ENCODE measurements at regions not wholly inside any gene's neighbourhood (a gene's known extent, or its start where the extent isn't known, plus 50 kb on each side); places are given as distances from the start of the nearest gene placed in this dataset.

DNA sequence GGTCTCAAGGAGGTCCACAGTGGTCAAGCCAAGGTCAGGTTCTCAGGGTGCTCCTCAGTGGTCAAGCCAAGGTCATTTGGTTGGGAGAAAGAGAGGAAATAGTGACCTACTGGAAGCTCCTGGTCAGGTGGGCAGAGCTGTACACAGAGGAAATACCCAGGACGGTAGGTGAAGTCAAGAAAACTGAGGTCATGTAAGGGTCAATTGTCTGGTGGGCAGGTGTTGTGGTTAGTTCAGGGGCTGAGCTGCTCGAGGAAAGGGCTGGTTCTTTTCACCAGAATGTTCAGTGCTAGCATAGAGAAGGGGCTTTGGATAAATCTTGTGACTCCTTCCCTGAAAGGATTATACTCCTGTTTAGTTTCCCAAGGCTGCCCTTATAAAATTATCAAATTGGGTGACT, 540.5 kb downstream of the VRK1 start:
- no peak for DNase-seq

- no peak for DNase-seq
These were observed 547.5 kb downstream of the VRK1 start for GRCh38 chr14:97344666-97345065.

DNA sequence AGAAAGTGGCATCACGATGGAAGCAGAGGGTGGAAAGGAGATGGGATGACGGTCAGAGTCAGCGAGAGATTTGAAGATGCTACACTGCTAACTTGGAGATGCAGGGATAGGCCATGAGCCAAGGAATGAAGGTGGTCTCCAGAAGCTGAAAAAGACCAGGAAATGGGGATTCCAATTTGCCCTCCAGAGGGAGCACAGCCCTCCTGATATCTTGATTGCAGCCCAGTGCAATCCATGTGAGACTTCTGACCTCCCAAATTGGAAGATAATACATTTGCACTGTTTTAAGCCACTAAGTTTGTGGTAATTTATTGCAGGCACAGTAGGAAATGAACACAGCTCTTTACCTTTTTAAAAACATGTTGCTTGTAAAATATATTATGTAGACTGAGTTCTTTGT, 549.5 kb downstream of the VRK1 start:
- DNase-seq, result no peak

- DNase-seq, result no peak
These were observed 552.3 kb downstream of the VRK1 start for GRCh38 chr14:97349463-97349862.

DNA sequence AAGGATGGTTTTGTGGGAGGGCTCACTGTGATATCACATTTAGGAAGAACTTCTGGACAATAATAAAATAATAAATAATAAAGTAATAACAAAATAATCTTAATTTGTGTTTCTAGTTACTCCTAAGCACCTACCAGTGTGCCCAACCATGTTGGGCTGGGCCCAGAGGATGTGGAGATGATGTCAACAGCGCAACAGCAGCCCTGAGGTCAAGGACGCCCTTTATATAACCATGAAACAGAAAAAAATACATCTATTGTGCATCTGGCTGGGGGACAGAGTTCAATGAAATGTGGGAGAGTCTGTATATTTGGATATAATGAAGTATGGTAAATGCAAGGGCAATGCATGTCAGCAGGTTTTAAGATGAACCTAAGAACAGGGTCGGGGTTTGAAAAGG, 552.8 kb downstream of the VRK1 start:
- DNase-seq, result no peak

DNA sequence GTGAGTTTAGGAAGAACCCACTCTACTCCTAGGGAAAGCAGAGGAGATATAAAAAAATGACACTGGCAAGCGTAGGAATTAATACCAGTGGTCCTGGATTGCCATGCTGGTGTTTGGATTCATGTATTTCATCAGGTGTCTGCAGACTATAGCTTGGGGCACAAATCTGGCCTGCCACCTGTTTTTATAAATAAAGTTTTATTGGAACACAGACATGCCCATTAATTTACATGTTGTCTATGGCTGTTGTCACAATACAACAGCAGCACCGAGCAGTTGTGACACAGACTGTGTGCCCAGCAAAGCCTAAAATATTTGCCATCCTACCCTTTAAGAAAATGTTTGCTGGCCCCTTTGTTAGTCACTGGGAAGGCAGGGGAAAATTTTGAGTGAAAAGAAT, 553.2 kb downstream of the VRK1 start:
- DNase-seq, result no peak

GRCh38 chr14:97350894-97351731, 553.9 kb downstream of the VRK1 start:
- DNase-seq, result no peak

- no peak for DNase-seq
These were observed 555.9 kb downstream of the VRK1 start for GRCh38 chr14:97353102-97353501.

DNA sequence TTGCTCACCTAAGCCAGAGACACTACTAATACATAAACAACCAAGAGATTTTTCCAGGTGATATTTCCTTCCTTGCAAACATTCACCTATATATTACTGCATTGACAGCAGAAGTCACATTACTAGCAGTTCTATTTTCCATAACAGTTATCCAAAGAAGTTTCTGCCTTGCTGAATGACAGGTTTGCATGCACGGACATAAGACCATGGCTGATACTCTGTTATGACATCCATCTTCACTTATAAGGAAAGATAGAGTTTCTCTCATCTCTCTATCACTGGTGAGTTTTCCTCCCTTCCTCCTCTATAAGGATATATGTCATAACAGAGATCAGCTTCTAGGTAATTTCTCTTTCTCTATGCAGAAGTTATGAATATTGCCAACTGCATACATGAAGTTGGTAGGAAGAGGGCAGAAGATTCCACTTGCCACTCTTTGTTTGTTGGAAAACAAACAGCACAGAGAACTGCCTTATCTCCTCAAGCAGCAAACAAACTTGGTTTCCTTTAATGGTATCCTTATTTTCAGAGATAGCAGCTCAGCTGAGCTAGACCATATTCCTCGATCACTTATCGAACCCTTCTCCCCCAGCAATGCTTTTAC, 557.0 kb downstream of the VRK1 start:
- no peak for DNase-seq

- no peak for DNase-seq
These were observed 562.2 kb downstream of the VRK1 start for GRCh38 chr14:97359341-97359740.

GRCh38 chr14:97361181-97361580, 564.0 kb downstream of the VRK1 start:
- DNase-seq, result peak in 18 of 56 donors; percentile 5 to 60 (median 26)

DNA sequence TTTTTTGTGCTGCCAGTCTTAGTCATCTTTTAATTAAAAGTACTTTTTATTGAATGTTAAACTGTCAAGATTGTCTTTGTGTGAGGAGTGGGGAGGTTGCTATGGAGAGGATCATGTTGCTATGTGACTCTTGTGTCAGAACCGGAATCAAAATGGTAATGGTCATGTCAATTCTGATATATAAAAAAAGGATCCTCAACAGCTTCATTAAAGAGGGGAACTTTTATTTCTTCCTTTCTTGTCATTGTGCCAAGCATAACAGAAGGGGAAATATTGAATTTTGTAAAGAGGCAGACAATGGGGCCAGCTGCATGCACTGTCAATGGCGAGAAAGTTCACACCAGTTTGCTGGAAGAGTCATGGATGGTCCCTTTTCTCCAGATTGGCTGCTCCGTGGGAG, 564.8 kb downstream of the VRK1 start:
- DNase-seq, result no peak

- no peak for DNase-seq
These were observed 569.2 kb downstream of the VRK1 start for GRCh38 chr14:97366400-97366799.

GRCh38 chr14:97367278-97367677, 570.1 kb downstream of the VRK1 start:
- no peak for DNase-seq

DNA sequence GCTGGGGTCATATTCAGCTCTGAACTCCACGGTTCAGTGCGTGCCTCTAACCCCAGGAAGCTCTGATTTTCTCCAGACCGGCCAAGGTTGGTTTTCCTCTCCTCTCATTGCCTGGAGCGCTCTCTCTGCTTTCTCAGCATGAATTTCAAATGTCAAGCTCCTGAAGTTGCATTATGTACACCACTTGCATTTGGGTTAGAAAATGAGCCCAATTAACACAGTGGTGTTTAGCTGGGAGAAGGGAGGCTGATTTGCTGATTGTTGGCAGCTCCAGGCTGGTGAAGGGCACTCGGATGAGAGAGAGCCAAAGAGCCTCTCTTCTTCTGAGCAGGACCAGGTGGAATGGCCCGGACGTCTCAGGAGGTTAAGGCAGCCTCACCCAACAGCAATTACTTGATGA, 570.9 kb downstream of the VRK1 start:
- no peak for DNase-seq

GRCh38 chr14:97368900-97369564, 571.9 kb downstream of the VRK1 start:
- DNase-seq, result no peak

GRCh38 chr14:97369901-97370300, 572.7 kb downstream of the VRK1 start:
- no peak for DNase-seq

- DNase-seq, result peak in 9 of 56 donors; percentile 3 to 41 (median 25)
These were observed 579.1 kb downstream of the VRK1 start for GRCh38 chr14:97376310-97376709.

GRCh38 chr14:97377550-97377949, 580.4 kb downstream of the VRK1 start:
- no peak for DNase-seq

GRCh38 chr14:97379091-97379531, 581.9 kb downstream of the VRK1 start:
- no peak for DNase-seq

DNA sequence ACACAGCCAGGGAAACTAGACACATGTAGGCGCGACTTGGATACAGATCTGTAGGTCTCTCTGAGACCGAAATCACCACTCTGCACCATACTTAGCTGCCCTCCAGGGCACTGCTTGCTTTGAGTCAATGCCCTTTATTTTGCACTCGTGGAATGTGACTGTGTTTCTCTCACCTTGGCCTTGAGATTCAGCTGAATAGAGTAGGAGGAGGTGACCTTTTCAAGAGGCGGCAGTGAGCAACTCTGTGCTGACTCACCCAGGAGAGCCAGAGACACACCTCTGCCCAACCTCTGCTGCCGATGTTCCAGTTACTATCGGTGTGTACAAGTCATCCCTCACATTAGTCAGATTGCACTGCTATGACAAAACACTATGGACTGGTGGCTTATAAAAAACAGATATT, 583.4 kb downstream of the VRK1 start:
- peak in 1 of 56 donors; percentile 17 for DNase-seq

GRCh38 chr14:97381309-97381708, 584.1 kb downstream of the VRK1 start:
- no peak for DNase-seq

All from nucleus accumbens (tissue), 56 donors.